Lung (tissue), 11 donors: ENCODE measurements at regions not wholly inside any gene's neighbourhood (a gene's known extent, or its start where the extent isn't known, plus 50 kb on each side); places are given as distances from the start of the nearest gene placed in this dataset.
A peak's percentile ranks its signal among the peaks of the same experiment; 100 is the strongest.

ENCODE experiments used
- ATAC-seq: fragments of 200-7000 bp; cut with Tn5 transposase; one replicate; pipeline ENCODE4 v1.9.1; 2020; ENCODE audit warnings: moderate number of reproducible peaks; ENCODE audit not compliant: insufficient read depth, low FRiP score
- DNase-seq, 3 donors: peaks; one replicate each; pipeline ENCODE4 v3.0.0-alpha.2; 2013 to 2017
- H3K27ac ChIP-seq, 2 donors: one replicate each; pipeline ENCODE4 v1.5.1; 2013; ENCODE audit warnings: mild to moderate bottlenecking in 2 of 2, moderate library complexity in 2 of 2, control low read depth in 1 of 2, inconsistent platforms in 1 of 2, low read depth in 1 of 2, low read length in 1 of 2
- H3K27me3 ChIP-seq, 3 donors: one replicate each; pipeline ENCODE4 v1.5.1; 2013; ENCODE audit warnings: low read length in 2 of 3; ENCODE audit not compliant: control insufficient read depth in 3 of 3, insufficient read depth in 3 of 3
- H3K36me3 ChIP-seq, 4 donors: one replicate each; pipeline ENCODE4 v1.5.1; 2013; ENCODE audit warnings: low read length in 4 of 4, mild to moderate bottlenecking in 1 of 4, moderate library complexity in 1 of 4; ENCODE audit not compliant: control insufficient read depth in 4 of 4, insufficient read depth in 4 of 4
- H3K4me1 ChIP-seq, 5 donors: one replicate each; pipeline ENCODE4 v1.5.1; 2013; ENCODE audit warnings: low read length in 5 of 5, mild to moderate bottlenecking in 2 of 5, moderate library complexity in 1 of 5; ENCODE audit not compliant: control insufficient read depth in 5 of 5, insufficient read depth in 5 of 5
- H3K4me3 ChIP-seq: one replicate; pipeline ENCODE4 v1.5.1; 2013; ENCODE audit warnings: mild to moderate bottlenecking, control low read depth, moderate library complexity
- H3K9ac ChIP-seq, 2 donors: one replicate each; pipeline ENCODE4 v1.5.1; 2013; ENCODE audit warnings: low read length in 2 of 2, control low read depth in 1 of 2; ENCODE audit not compliant: insufficient read depth in 1 of 2
- H3K9me3 ChIP-seq, 4 donors: one replicate each; pipeline ENCODE4 v1.5.1; 2013; ENCODE audit warnings: low read length in 3 of 4, mild to moderate bottlenecking in 1 of 4, moderate library complexity in 1 of 4; ENCODE audit not compliant: control insufficient read depth in 4 of 4, insufficient read depth in 3 of 4
- WGBS, 2 donors: extraction: QIAGEN DNeasy Blood & Tissue Kit; methylation state at CpG; one replicate each; pipeline ENCODE4 v1.1.7; 2013; 5-methylcytosine and 5-hydroxymethylcytosine counted together
- TF ChIP-seq, protein P1 (sequence below): IDR thresholded peaks from 2 replicates; pipeline ENCODE4 v1.5.1; 2012; ENCODE audit warnings: mild to moderate bottlenecking; ENCODE audit errors: control extremely low read depth, extremely low read depth
- donor health status: control.
- donor health status: control.
- donor health status: Bipolar disorder and iron deficiency.
- donor health status: healthy.
- donor health status: DM: yes; HTN: yes; CAD: no.

DNA sequence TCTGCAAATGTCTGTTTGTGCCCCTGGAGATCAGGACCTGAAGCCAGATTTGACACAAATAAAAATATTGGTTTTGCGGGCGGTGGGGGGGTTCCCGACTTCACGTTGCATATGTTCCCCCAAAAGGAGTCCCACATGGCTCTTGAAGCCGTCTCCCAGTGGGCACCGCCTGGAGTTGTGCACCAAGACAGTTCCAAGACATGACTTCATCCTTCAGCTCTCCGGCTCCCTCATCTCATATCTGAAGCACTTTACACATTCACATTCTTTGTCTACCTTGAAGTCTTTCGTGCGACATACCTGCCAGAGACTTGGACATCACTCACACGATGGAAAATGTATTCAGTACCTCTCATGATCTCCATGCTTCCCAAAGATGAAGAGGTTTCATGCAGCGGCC lies 362.8 kb upstream of the FOXK1 start:
- ATAC-seq (no peak), DNase-seq (no peak)
- Histone ChIP-seq H3K27me3 (no peaks in the 10 kb centered on the region), H3K4me1 (no peaks in the 10 kb centered on the region), H3K9me3 (peaks cover 0 to 3% (median 1%) of the 10 kb centered on the region in 4 donors), H3K36me3 (no peaks in the 10 kb centered on the region), H3K27ac (no peak overlapping the region), H3K4me3 (no peak overlapping the region), H3K9ac (no peak overlapping the region)
- 88 to 93% methylated on average over 11 of the region's 11 CpGs for WGBS, 2 donors
- TF ChIP-seq, protein P1, sequence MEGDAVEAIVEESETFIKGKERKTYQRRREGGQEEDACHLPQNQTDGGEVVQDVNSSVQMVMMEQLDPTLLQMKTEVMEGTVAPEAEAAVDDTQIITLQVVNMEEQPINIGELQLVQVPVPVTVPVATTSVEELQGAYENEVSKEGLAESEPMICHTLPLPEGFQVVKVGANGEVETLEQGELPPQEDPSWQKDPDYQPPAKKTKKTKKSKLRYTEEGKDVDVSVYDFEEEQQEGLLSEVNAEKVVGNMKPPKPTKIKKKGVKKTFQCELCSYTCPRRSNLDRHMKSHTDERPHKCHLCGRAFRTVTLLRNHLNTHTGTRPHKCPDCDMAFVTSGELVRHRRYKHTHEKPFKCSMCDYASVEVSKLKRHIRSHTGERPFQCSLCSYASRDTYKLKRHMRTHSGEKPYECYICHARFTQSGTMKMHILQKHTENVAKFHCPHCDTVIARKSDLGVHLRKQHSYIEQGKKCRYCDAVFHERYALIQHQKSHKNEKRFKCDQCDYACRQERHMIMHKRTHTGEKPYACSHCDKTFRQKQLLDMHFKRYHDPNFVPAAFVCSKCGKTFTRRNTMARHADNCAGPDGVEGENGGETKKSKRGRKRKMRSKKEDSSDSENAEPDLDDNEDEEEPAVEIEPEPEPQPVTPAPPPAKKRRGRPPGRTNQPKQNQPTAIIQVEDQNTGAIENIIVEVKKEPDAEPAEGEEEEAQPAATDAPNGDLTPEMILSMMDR, result no peak

GRCh38 chr7:4325732-4326131 lies 356.4 kb upstream of the FOXK1 start:
- peaks cover 0 to 1% (median 0%) of the 10 kb centered on the region in 4 donors for H3K9me3 ChIP-seq
- H3K27me3 ChIP-seq, result no peaks in the 10 kb centered on the region
- H3K9ac ChIP-seq, result no peak overlapping the region
- no peaks in the 10 kb centered on the region for H3K4me1 ChIP-seq
- H3K4me3 ChIP-seq, result no peak overlapping the region
- DNase-seq, result peak in 1 of 3 donors; percentile 25
- no peak overlapping the region for H3K27ac ChIP-seq
- ATAC-seq, result no peak
- 72 to 76% methylated on average over 8 of the region's 8 CpGs for WGBS, 2 donors
- H3K36me3 ChIP-seq, result no peaks in the 10 kb centered on the region
- TF ChIP-seq, protein P1, result no peak

GRCh38 chr7:4331711-4332110 lies 350.4 kb upstream of the FOXK1 start:
- Histone ChIP-seq H3K27me3 (no peaks in the 10 kb centered on the region), H3K27ac (no peak overlapping the region), H3K9me3 (no peaks in the 10 kb centered on the region), H3K9ac (no peak overlapping the region), H3K36me3 (no peaks in the 10 kb centered on the region), H3K4me1 (no peaks in the 10 kb centered on the region), H3K4me3 (no peak overlapping the region)
- DNase-seq (no peak), ATAC-seq (no peak)
- WGBS, 2 donors, result 93 to 95% methylated on average over 8 of the region's 8 CpGs
- TF ChIP-seq, protein P1, result no peak

DNA sequence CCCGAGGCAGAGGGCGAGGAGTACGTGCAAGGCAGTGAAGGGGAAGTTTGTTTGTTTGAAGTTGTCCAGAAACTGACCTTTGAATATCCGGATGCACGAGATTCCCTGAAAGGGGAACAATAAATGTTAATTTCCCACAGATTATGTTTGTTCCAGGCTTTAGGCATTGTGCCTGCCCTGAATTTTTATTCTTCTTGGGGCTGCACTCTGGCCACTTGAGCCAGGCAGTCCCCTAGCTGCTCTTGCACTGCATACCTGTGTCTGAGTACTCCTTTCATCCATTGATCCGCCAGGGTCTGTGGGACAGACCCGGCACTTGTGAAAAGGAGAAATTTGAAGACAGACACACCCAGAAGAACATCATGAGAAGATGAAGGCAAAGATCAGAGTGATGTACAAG lies 343.5 kb upstream of the FOXK1 start:
- peaks cover 0 to 15% (median 0%) of the 10 kb centered on the region in 4 donors for H3K9me3 ChIP-seq
- no peak for DNase-seq
- H3K27ac ChIP-seq, result no peak overlapping the region
- no peaks in the 10 kb centered on the region for H3K4me1 ChIP-seq
- 81 to 86% methylated on average over 7 of the region's 7 CpGs for WGBS, 2 donors
- no peak overlapping the region for H3K9ac ChIP-seq
- TF ChIP-seq, protein P1, result no peak
- H3K36me3 ChIP-seq, result no peaks in the 10 kb centered on the region
- no peak overlapping the region for H3K4me3 ChIP-seq
- no peak for ATAC-seq
- no peaks in the 10 kb centered on the region for H3K27me3 ChIP-seq
